CD14-positive monocyte (primary cell): ENCODE measurements at regions not wholly inside any gene's neighbourhood (a gene's known extent, or its start where the extent isn't known, plus 50 kb on each side); places are given as distances from the start of the nearest gene placed in this dataset.

Source experiments
- DNase-seq, 3 donors: peaks; one replicate each; pipeline ENCODE4 v3.0.0-alpha.2; 2011 to 2022
- H2AFZ ChIP-seq: 2 replicates; pipeline ENCODE4 v1.6.0; 2012; ENCODE audit warnings: mild to moderate bottlenecking, low read depth, low read length, inconsistent platforms; ENCODE audit not compliant: insufficient read depth, poor library complexity, severe bottlenecking
- H3K27ac ChIP-seq, 2 donors: 1 replicate in 1 of 2; 2 replicates in 1 of 2; pipeline ENCODE4 v1.5.1; 2012 to 2013; ENCODE audit warnings: low read length in 2 of 2, control low read depth in 1 of 2, inconsistent platforms in 1 of 2, low read depth in 1 of 2, mild to moderate bottlenecking in 1 of 2
- H3K27me3 ChIP-seq, 2 donors: one replicate each; pipeline versions ENCODE4 v1.6.0 to v1.6.1; 2011 to 2013; ENCODE audit warnings: low read length in 2 of 2; ENCODE audit not compliant: control insufficient read depth in 2 of 2, insufficient read depth in 2 of 2
- H3K36me3 ChIP-seq, 2 donors: replicated peaks in 1 of 2; 1 replicate in 1 of 2; 2 replicates in 1 of 2; pipeline versions ENCODE4 v1.5.1 to v1.6.1; 2012 to 2013; ENCODE audit warnings: low read length in 2 of 2, control low read depth in 1 of 2, inconsistent platforms in 1 of 2, mild to moderate bottlenecking in 1 of 2; ENCODE audit not compliant: insufficient read depth in 2 of 2, control insufficient read depth in 1 of 2
- H3K4me1 ChIP-seq, 2 donors: 1 replicate in 1 of 2; 2 replicates in 1 of 2; pipeline versions ENCODE4 v1.5.1 to v1.6.1; 2012 to 2013; ENCODE audit warnings: low read length in 2 of 2, control low read depth in 1 of 2, inconsistent platforms in 1 of 2, mild to moderate bottlenecking in 1 of 2, moderate library complexity in 1 of 2; ENCODE audit not compliant: insufficient read depth in 2 of 2, control insufficient read depth in 1 of 2
- H3K4me2 ChIP-seq: replicated peaks from 2 replicates; pipeline ENCODE3; 2012; ENCODE audit warnings: low read length, moderate library complexity, mild to moderate bottlenecking; ENCODE audit not compliant: poor library complexity, severe bottlenecking; ENCODE audit errors: extremely low read depth
- H3K4me3 ChIP-seq, 3 experiments: fragments of 200-600 bp in 1 of 3; sonication (generic) in 1 of 3; replicated peaks in 1 of 3; 1 replicate in 2 of 3; 2 replicates in 1 of 3; pipeline ENCODE4 v1.5.1; 2011 to 2013; ENCODE audit warnings: low read length in 3 of 3, mild to moderate bottlenecking in 3 of 3, control low read depth in 2 of 3, low read depth in 2 of 3, inconsistent platforms in 1 of 3, moderate library complexity in 1 of 3
- H3K79me2 ChIP-seq: 2 replicates; pipeline ENCODE4 v1.6.0; 2012; ENCODE audit warnings: mild to moderate bottlenecking, control low read depth, inconsistent platforms, low read length, moderate library complexity; ENCODE audit not compliant: insufficient read depth
- H3K9ac ChIP-seq: 2 replicates; pipeline ENCODE4 v1.6.0; 2017; ENCODE audit warnings: low read length, mild to moderate bottlenecking; ENCODE audit not compliant: insufficient read depth, poor library complexity, severe bottlenecking
- H3K9me3 ChIP-seq, 2 donors: replicated peaks in 1 of 2; 1 replicate in 1 of 2; 2 replicates in 1 of 2; pipeline versions ENCODE4 v1.5.1 to v1.6.1; 2012 to 2013; ENCODE audit warnings: low read length in 2 of 2, control low read depth in 1 of 2; ENCODE audit not compliant: control insufficient read depth in 1 of 2, insufficient read depth in 1 of 2
- H4K20me1 ChIP-seq: 2 replicates; pipeline ENCODE4 v1.6.0; 2012; ENCODE audit warnings: mild to moderate bottlenecking, low read length, control low read depth, moderate library complexity; ENCODE audit not compliant: insufficient read depth
- H3K27ac Mint-ChIP-seq, 7 donors: one replicate each; pipeline ENCODE4 v1.8.0; 2020; ENCODE audit warnings: mild to moderate bottlenecking in 7 of 7, mixed read lengths in 7 of 7, moderate library complexity in 6 of 7, inconsistent platforms in 2 of 7
- H3K27me3 Mint-ChIP-seq, 3 donors: one replicate each; pipeline ENCODE4 v1.8.0; 2021 to 2022; ENCODE audit warnings: low read depth in 3 of 3, mild to moderate bottlenecking in 3 of 3, mixed read lengths in 3 of 3, moderate library complexity in 3 of 3, inconsistent platforms in 1 of 3
- H3K36me3 Mint-ChIP-seq, 2 donors: one replicate each; pipeline ENCODE4 v1.8.0; 2020; ENCODE audit warnings: mixed read lengths in 2 of 2, inconsistent platforms in 1 of 2, mild to moderate bottlenecking in 1 of 2
- H3K4me1 Mint-ChIP-seq: one replicate; pipeline ENCODE4 v1.8.0; 2020; ENCODE audit warnings: mild to moderate bottlenecking, mixed read lengths
- H3K4me3 Mint-ChIP-seq, 2 donors: one replicate each; pipeline ENCODE4 v1.8.0; 2020; ENCODE audit warnings: mild to moderate bottlenecking in 2 of 2, mixed read lengths in 2 of 2, moderate library complexity in 1 of 2
- H3K9me3 Mint-ChIP-seq, 7 donors: one replicate each; pipeline ENCODE4 v1.8.0; 2020 to 2022; ENCODE audit warnings: mixed read lengths in 7 of 7, mild to moderate bottlenecking in 6 of 7, moderate library complexity in 6 of 7, inconsistent platforms in 2 of 7
- WGBS: methylation state at CpG from one replicate; pipeline ENCODE4 v1.1.5; 2013; ENCODE audit warnings: missing lambda C conversion rate; ENCODE audit not compliant: insufficient coverage; 5-methylcytosine and 5-hydroxymethylcytosine counted together
- intact Hi-C, 2 donors: fragments of 100-400 bp; cut with micrococcal nuclease; formaldehyde crosslinking; loops; one replicate each; pipeline versions ENCODE4 v1.15.0 to v1.15.1; 2023
- TF ChIP-seq, protein P1 (sequence below): fragments of 200-600 bp; IDR thresholded peaks from one replicate; pipeline ENCODE4 v1.8.0; 2022; ENCODE audit warnings: antibody characterized with exemption, mild to moderate bottlenecking

DNA sequence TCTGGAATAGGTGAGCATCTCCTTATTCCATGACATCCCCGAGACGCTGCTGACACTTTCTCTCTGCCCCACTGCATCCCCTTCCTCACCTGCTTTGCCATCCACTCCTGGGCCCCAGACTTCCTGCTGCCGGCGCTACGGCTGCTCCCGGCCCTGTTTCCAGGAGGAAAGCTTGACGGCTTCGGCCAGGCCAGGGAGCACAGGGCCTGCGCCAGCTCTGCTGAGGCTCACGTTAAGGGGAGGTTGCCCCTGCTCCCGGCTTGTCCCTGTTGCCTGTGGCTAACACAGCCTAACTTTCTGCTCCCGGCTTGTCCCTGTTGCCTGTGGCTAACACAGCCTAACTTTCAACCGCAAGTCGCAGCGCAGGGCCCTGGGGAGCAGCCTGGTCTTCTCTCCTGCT is 177.3 kb upstream of the RGMA start:
- Histone ChIP-seq H4K20me1 (no peaks in the 10 kb centered on the region), H3K9ac (no peak overlapping the region), H3K9me3 (peaks cover 14 to 23% of the 10 kb centered on the region in 2 donors), H3K4me2 (no peak overlapping the region), H3K4me1 (peaks cover 10 to 11% of the 10 kb centered on the region in 2 donors), H3K36me3 (no peaks in the 10 kb centered on the region), H3K27ac (no peak overlapping the region), H3K79me2 (no peaks in the 10 kb centered on the region), H2AFZ (no peak overlapping the region), H3K4me3 (no peak overlapping the region), H3K27me3 (no peaks in the 10 kb centered on the region)
- Mint-ChIP-seq H3K9me3 (peaks cover 18 to 36% (median 29%) of the 10 kb centered on the region in 7 donors), H3K27ac (no peak overlapping the region), H3K27me3 (peaks cover 2 to 5% (median 4%) of the 10 kb centered on the region in 3 donors), H3K4me1 (peaks cover 15% of the 10 kb centered on the region), H3K36me3 (peaks cover 0 to 3% of the 10 kb centered on the region in 2 donors), H3K4me3 (no peak overlapping the region)
- WGBS = 94% methylated on average over 7 of the region's 15 CpGs
- DNase-seq = no peak
- TF ChIP-seq, protein P1, sequence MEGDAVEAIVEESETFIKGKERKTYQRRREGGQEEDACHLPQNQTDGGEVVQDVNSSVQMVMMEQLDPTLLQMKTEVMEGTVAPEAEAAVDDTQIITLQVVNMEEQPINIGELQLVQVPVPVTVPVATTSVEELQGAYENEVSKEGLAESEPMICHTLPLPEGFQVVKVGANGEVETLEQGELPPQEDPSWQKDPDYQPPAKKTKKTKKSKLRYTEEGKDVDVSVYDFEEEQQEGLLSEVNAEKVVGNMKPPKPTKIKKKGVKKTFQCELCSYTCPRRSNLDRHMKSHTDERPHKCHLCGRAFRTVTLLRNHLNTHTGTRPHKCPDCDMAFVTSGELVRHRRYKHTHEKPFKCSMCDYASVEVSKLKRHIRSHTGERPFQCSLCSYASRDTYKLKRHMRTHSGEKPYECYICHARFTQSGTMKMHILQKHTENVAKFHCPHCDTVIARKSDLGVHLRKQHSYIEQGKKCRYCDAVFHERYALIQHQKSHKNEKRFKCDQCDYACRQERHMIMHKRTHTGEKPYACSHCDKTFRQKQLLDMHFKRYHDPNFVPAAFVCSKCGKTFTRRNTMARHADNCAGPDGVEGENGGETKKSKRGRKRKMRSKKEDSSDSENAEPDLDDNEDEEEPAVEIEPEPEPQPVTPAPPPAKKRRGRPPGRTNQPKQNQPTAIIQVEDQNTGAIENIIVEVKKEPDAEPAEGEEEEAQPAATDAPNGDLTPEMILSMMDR = no peak
- intact Hi-C loops = no loop called here

DNA sequence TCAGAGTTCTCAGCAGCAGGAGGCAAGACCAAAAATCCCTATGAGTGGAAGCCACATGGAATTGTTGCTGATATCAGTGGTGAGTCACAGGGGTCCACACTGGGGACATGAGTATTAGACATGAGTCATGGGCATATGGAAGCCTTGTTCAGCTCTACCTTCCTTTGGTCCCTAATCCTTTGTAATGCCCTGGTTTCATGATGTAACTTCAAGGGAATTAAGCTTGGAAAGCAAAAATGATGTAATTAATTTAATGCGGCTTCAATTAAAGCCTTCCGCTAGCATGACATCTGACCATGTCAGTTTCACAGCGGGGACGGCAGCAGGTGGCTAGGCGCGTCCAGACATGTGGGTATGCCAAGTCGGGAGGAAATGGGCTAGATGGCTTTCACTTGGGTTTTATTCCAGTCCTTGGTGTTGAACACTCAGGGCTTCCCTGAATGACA is 176.1 kb upstream of the RGMA start:
- Histone ChIP-seq H2AFZ (no peak overlapping the region), H3K27ac (no peak overlapping the region), H4K20me1 (no peaks in the 10 kb centered on the region), H3K36me3 (no peaks in the 10 kb centered on the region), H3K4me1 (peaks cover 16 to 17% of the 10 kb centered on the region in 2 donors), H3K9me3 (peaks cover 4 to 11% of the 10 kb centered on the region in 2 donors), H3K4me3 (no peak overlapping the region), H3K27me3 (no peaks in the 10 kb centered on the region), H3K9ac (no peak overlapping the region), H3K79me2 (no peaks in the 10 kb centered on the region), H3K4me2 (no peak overlapping the region)
- H3K9me3 Mint-ChIP-seq = peaks cover 6 to 25% (median 19%) of the 10 kb centered on the region in 7 donors
- peaks cover 23% of the 10 kb centered on the region for H3K4me1 Mint-ChIP-seq
- DNase-seq = peak in 1 of 3 donors; percentile 69
- intact Hi-C loops = no loop called here
- TF ChIP-seq, protein P1 = no peak
- H3K4me3 Mint-ChIP-seq = no peak overlapping the region
- no peak overlapping the region for H3K27ac Mint-ChIP-seq
- H3K36me3 Mint-ChIP-seq = peaks cover 0 to 3% of the 10 kb centered on the region in 2 donors
- H3K27me3 Mint-ChIP-seq = peaks cover 2 to 4% (median 4%) of the 10 kb centered on the region in 3 donors
- WGBS = 99% methylated on average over 6 of the region's 7 CpGs
